MCF 10A (cell line): ENCODE measurements at regions not wholly inside any gene's neighbourhood (a gene's known extent, or its start where the extent isn't known, plus 50 kb on each side); places are given as distances from the start of the nearest gene placed in this dataset.

Experiments used
- BruUV-seq: library from RNA; stranded (reverse); fragments of 400-500 nt; replicated peaks from 2 replicates; lab custom pipeline; 2021; lab: Mats Ljungman, UMichigan
- CTCF ChIA-PET: fragments of 300-600 bp; sonication (Branson Sonifier 250); formaldehyde crosslinking; extraction: SDS; loops from one replicate; lab custom pipeline; 2021; ENCODE audit warnings: antibody characterized with exemption, inconsistent platforms; lab: Yijun Ruan, JAX
- POLR2A ChIA-PET: fragments of 300-600, 350-650 bp; sonication (Branson Sonifier 250); formaldehyde crosslinking; extraction: SDS; loops from one replicate; lab custom pipeline; 2020; ENCODE audit warnings: antibody characterized with exemption, inconsistent platforms; lab: Yijun Ruan, JAX
- DNase-seq: peaks from one replicate; pipeline ENCODE4 v3.0.0-alpha.2; 2018; ENCODE audit not compliant: unreplicated experiment
- H3K27ac Mint-ChIP-seq: one replicate; pipeline ENCODE4 v1.8.0; 2022; ENCODE audit warnings: mild to moderate bottlenecking, low read depth, mixed read lengths; ENCODE audit not compliant: unreplicated experiment
- H3K27me3 Mint-ChIP-seq: one replicate; pipeline ENCODE4 v1.8.0; 2022; ENCODE audit warnings: mixed read lengths; ENCODE audit not compliant: insufficient read depth, unreplicated experiment
- H3K36me3 Mint-ChIP-seq: one replicate; pipeline ENCODE4 v1.8.0; 2022; ENCODE audit warnings: mild to moderate bottlenecking, moderate library complexity, mixed read lengths; ENCODE audit not compliant: insufficient read depth, unreplicated experiment
- H3K4me1 Mint-ChIP-seq: one replicate; pipeline ENCODE4 v1.8.0; 2022; ENCODE audit warnings: mixed read lengths; ENCODE audit not compliant: insufficient read depth, unreplicated experiment
- H3K4me3 Mint-ChIP-seq: one replicate; pipeline ENCODE4 v1.8.0; 2022; ENCODE audit warnings: mild to moderate bottlenecking, moderate library complexity, mixed read lengths; ENCODE audit not compliant: unreplicated experiment
- H3K9me3 Mint-ChIP-seq: one replicate; pipeline ENCODE4 v1.8.0; 2022; ENCODE audit warnings: mixed read lengths; ENCODE audit not compliant: unreplicated experiment
- CTCF ChIP-seq: fragments of 200-600 bp; IDR thresholded peaks from one replicate; pipeline ENCODE4 v1.8.0; 2022; ENCODE audit warnings: antibody characterized with exemption, mild to moderate bottlenecking; ENCODE audit not compliant: unreplicated experiment
- intact Hi-C: fragments of 100-400 bp; cut with micrococcal nuclease; formaldehyde crosslinking; loops from 2 replicates; pipeline ENCODE4 v1.14.1; 2022

- no peak for TF ChIP-seq CTCF
- no TSS peak for BruUV-seq
- Mint-ChIP-seq H3K27me3 (no peaks in the 10 kb centered on the region), H3K36me3 (no peaks in the 10 kb centered on the region), H3K9me3 (no peaks in the 10 kb centered on the region), H3K4me3 (no peak overlapping the region), H3K4me1 (peaks cover 11% of the 10 kb centered on the region), H3K27ac (no peak overlapping the region)
- ChIA-PET CTCF (interaction anchor here (0.6 to 1.7 kb wide), 2 partner anchors 433 to 452 kb away, joined by 4 to 9 read pairs; no protein-coding TSS in a partner anchor), POLR2A (interaction anchor here (0.7 to 1.8 kb wide), 3 partner anchors 61 to 214 kb away, joined by 3 to 7 read pairs (median 3); no protein-coding TSS in a partner anchor)
- intact Hi-C loops: loop anchor here (10.0 kb wide), 1 partner anchor 703 kb away; the partner anchor contains the start of gene GATA3
- DNase-seq: peak; percentile 90
Observed at GRCh38 chr10:8758029-8758428, 703.5 kb downstream of the GATA3 start.

DNA sequence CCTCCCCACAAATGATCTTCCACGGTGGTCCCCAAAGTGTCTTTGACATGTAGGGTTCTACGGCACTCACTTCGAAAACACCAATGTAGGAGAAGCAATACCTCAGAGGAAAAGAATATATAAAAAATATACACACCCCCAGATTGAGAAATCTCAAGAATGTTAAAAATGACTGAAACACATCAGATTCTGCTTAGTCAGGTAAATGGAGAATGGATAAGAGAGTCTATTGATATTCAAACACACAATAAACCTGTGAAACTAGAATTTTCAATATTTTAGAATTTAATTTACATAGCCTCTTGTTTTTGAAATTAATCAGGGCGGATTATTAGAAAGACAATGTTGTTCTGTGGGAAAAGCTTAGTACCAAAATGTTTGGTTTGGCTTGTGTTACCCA is 712.4 kb downstream of the GATA3 start:
- BruUV-seq: no TSS peak
- ChIA-PET POLR2A (interaction anchor here (1.6 kb wide), 1 partner anchor 51 kb away, joined by 4 read pairs; no protein-coding TSS in a partner anchor), CTCF (no interaction called here)
- Mint-ChIP-seq H3K4me3 (no peak overlapping the region), H3K36me3 (no peaks in the 10 kb centered on the region), H3K27ac (no peak overlapping the region), H3K4me1 (peaks cover 4% of the 10 kb centered on the region), H3K27me3 (no peaks in the 10 kb centered on the region), H3K9me3 (no peaks in the 10 kb centered on the region)
- no peak for DNase-seq
- intact Hi-C loops: no loop called here
- no peak for TF ChIP-seq CTCF

GRCh38 chr10:8767591-8767990 is 713.1 kb downstream of the GATA3 start:
- no peak for TF ChIP-seq CTCF
- CTCF ChIA-PET: no interaction called here

DNA sequence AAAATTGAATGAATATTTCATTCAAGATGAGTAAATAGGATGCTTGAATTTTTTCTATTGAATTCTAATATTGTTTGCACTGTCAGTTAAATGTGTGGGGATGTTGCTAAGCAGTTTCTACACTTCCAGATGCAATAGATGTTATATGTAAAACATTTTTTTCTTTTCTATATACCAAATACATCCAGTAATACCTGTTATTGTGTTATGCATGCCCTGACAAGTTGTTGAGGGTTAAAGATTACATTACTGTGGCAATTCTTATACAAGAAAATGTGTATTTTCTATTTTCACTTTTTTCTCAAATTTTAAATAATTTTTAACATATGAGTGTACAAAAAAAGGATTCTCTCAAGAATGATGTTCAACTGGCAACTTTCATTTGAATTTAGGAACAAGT is 713.9 kb downstream of the GATA3 start:
- Mint-ChIP-seq H3K4me1 (peaks cover 4% of the 10 kb centered on the region), H3K27ac (no peak overlapping the region), H3K4me3 (no peak overlapping the region), H3K27me3 (no peaks in the 10 kb centered on the region), H3K36me3 (no peaks in the 10 kb centered on the region), H3K9me3 (no peaks in the 10 kb centered on the region)
- no peak for TF ChIP-seq CTCF
- ChIA-PET POLR2A (interaction anchor here (0.6 to 1.6 kb wide), 3 partner anchors 50 to 78 kb away, joined by 3 to 5 read pairs (median 4); no protein-coding TSS in a partner anchor), CTCF (interaction anchor here (0.6 kb wide), 1 partner anchor 21 kb away, joined by 3 read pairs; no protein-coding TSS in a partner anchor)
- DNase-seq: no peak
- BruUV-seq: no TSS peak
- intact Hi-C loops: no loop called here

More at GRCh38 chr10:8767591-8767990, 713.1 kb downstream of the GATA3 start:
- no TSS peak for BruUV-seq
- H3K4me3 Mint-ChIP-seq: no peak overlapping the region
- DNase-seq: no peak
- POLR2A ChIA-PET: interaction anchor here (0.8 to 1.6 kb wide), 2 partner anchors 50 to 77 kb away, joined by 3 to 4 read pairs; no protein-coding TSS in a partner anchor
- H3K27ac Mint-ChIP-seq: no peak overlapping the region
- H3K9me3 Mint-ChIP-seq: no peaks in the 10 kb centered on the region
- peaks cover 4% of the 10 kb centered on the region for H3K4me1 Mint-ChIP-seq
- H3K36me3 Mint-ChIP-seq: no peaks in the 10 kb centered on the region
- no peaks in the 10 kb centered on the region for H3K27me3 Mint-ChIP-seq
- intact Hi-C loops: no loop called here
